BLaER1 treated with 17β-estradiol and CSF1 and Interleukin-3, amounts not matched to agents 10 nM and 100 nM (cell line): ENCODE measurements at regions not wholly inside any gene's neighbourhood (a gene's known extent, or its start where the extent isn't known, plus 50 kb on each side); places are given as distances from the start of the nearest gene placed in this dataset.
A peak's percentile ranks its signal among the peaks of the same experiment; 100 is the strongest.
"Not testable (repeated sequence)": the region's sequence is repeated elsewhere in the genome, so short reads cannot be mapped to it uniquely, and the experiment has no call there.

Experiments used
- H3K27ac ChIP-seq, 11 experiments: shearing (Covaris generic); formaldehyde crosslinking; 2 replicates each; pipeline ENCODE4 v1.8.1; 2022
- H3K27me3 ChIP-seq, 11 experiments: shearing (Covaris generic); formaldehyde crosslinking; 2 replicates each; pipeline ENCODE4 v1.8.1; 2022
- H3K36me3 ChIP-seq, 11 experiments: shearing (Covaris generic); formaldehyde crosslinking; 2 replicates each; pipeline ENCODE4 v1.8.1; 2022
- H3K4me1 ChIP-seq, 10 experiments: shearing (Covaris generic); formaldehyde crosslinking; 2 replicates each; pipeline ENCODE4 v1.8.1; 2022
- H3K4me2 ChIP-seq, 11 experiments: shearing (Covaris generic); formaldehyde crosslinking; 2 replicates each; pipeline ENCODE4 v1.8.1; 2022
- H3K4me3 ChIP-seq, 10 experiments: shearing (Covaris generic); formaldehyde crosslinking; 2 replicates each; pipeline ENCODE4 v1.8.1; 2022
- H3K9ac ChIP-seq, 11 experiments: shearing (Covaris generic); formaldehyde crosslinking; 2 replicates each; pipeline ENCODE4 v1.8.1; 2022
- H3K9me3 ChIP-seq, 11 experiments: shearing (Covaris generic); formaldehyde crosslinking; replicated peaks in 1 of 11; 2 replicates each; pipeline ENCODE4 v1.8.1; 2022
- H4K20me1 ChIP-seq, 11 experiments: shearing (Covaris generic); formaldehyde crosslinking; 2 replicates each; pipeline ENCODE4 v1.8.1; 2022
- Cebpa-rat ChIP-seq, 11 experiments: shearing (Covaris generic); IDR thresholded peaks; 2 replicates each; pipeline ENCODE4 v1.8.1; 2022

DNA sequence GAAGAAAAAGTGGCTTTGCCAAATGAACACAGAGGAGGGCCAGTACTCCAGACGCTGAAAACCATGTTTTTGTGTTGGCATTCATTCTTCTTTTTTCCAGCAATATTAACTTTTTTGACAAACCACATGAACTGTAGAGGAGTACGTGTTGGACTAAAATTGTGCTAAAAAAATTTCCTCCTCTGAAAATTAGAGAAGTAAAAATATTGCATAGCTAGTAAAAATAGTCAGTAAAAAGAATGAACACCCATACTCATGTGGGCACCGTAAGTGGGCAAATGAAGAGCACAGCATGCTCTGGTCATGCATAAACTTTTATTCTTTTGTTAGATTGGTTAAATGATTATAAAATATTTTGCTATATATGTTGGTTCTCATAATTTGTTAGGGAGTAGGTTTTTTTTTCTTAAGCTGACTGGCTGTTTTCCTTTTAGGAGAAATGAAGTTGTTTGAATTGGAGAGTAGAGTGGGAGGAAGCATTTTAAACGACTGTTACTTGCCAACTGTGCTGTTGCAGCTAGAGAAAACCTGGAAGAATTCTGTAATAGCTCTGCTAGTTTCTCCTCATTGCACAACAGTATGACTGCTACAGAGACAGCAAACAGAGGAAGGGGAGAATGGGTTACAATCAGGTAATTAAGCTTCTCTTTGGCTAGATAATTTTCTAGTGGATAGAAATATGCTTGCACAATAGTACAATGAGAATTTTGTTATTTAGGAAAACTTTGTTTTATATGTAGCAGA is 222.4 kb downstream of the KCTD12 start:
- H3K9me3 ChIP-seq, result no peaks in the 10 kb centered on the region; a peak in 1 of 22 replicates
- H3K36me3 ChIP-seq, result no peaks in the 10 kb centered on the region
- no peak overlapping the region; a peak in 1 of 22 replicates for H3K9ac ChIP-seq
- peaks cover 0 to 68% (median 3%) of the 10 kb centered on the region in 10 experiments; a peak in 8 of 20 replicates for H3K4me1 ChIP-seq
- H4K20me1 ChIP-seq, result no peaks in the 10 kb centered on the region
- H3K27ac ChIP-seq, result peak overlapping the region in 2 of 11 experiments; percentile 29 to 30; a peak in 2 of 22 replicates
- no peaks in the 10 kb centered on the region for H3K27me3 ChIP-seq
- peak overlapping the region in 1 of 10 experiments; percentile 19; a peak in 2 of 20 replicates for H3K4me3 ChIP-seq
- peak overlapping the region in 4 of 11 experiments; percentile 15 to 86 (median 66); a peak in 6 of 22 replicates for H3K4me2 ChIP-seq
- TF ChIP-seq Cebpa-rat (IDR thresholded peaks at IDR 0.05), result peak in 1 of 11 experiments; percentile 15; a peak in 1 of 22 replicates

DNA sequence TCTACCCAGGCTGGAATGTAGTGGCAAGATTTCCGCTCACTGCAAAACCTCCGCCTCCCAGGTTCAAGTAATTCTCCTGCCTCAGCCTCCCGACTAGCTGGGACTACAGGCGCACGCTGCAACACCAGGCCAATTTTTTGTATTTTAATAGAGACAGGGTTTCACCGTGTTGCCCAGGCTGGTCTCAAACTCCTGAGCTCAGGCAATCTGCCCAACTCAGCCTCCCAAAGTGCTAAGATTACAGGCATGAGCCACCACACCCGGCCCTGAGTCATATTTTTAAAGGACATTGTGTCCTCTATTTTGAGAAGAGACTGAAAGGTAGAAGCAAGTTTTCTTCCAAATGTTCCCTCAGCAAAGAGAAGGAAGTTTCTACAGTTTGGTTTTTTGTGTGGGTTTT is 227.1 kb downstream of the KCTD12 start:
- Histone ChIP-seq H3K4me2 (peak overlapping the region in 2 of 11 experiments; percentile 31 to 41; a peak in 4 of 22 replicates), H3K4me1 (peaks cover 0 to 38% (median 0%) of the 10 kb centered on the region in 10 experiments; a peak in 7 of 20 replicates)
- H4K20me1 ChIP-seq, H3K9me3 ChIP-seq, H3K27me3 ChIP-seq, H3K4me3 ChIP-seq, H3K27ac ChIP-seq, H3K36me3 ChIP-seq, H3K9ac ChIP-seq: not testable (repeated sequence)

DNA sequence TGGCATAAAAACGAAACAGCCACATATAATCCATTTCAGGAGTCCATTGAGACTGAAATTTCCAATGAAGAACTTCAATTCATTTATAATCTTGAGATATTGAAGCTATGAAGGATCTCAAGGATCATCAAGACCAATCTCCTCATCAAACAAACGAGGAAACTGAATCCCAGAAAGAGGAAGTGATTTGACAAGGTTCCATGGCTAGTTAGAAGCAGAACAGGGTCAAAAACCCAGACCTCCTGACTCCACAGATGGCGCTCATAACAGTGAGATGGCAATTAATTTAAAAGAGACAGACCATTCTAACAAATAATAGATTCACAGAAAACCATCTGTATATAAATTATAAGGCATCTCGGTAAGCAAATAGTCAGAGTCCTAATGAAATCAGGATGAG is 229.7 kb downstream of the KCTD12 start:
- Histone ChIP-seq H3K27me3 (no peaks in the 10 kb centered on the region), H3K4me3 (no peak overlapping the region), H3K4me1 (peaks cover 0 to 21% (median 0%) of the 10 kb centered on the region in 10 experiments; a peak in 5 of 20 replicates), H4K20me1 (no peaks in the 10 kb centered on the region), H3K27ac (peak overlapping the region in 2 of 11 experiments; percentile 27 to 38; a peak in 1 of 22 replicates), H3K36me3 (no peaks in the 10 kb centered on the region), H3K4me2 (0 out of 22 replicates have a peak overlapping the region, but pooled peaks of 2 of the 11 experiments have one; percentile 11 to 22), H3K9me3 (no peaks in the 10 kb centered on the region; a peak in 1 of 22 replicates), H3K9ac (no peak overlapping the region)
- TF ChIP-seq Cebpa-rat (IDR thresholded peaks at IDR 0.05), result no peak

DNA sequence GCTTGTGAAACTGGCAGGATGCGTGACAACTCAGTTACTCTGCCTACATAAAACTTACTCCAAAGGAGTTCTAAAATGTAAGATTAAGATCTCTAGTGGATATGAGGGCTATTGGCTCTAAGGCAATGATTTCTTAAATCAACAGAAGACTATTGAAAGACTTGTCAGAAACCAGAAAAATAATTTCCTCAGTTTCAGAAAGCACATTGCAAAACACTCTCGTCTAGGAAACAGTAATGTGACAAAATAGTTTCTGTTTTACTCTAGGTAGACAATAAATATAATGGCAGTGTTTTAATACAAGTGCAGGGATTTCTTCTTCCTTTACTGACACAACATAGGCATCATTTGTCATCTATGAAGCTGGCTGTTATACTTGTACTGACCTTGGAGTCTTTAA is 230.1 kb downstream of the KCTD12 start:
- Histone ChIP-seq H3K9ac (no peak overlapping the region), H3K27me3 (no peaks in the 10 kb centered on the region), H4K20me1 (no peaks in the 10 kb centered on the region), H3K4me3 (no peak overlapping the region), H3K9me3 (no peaks in the 10 kb centered on the region; a peak in 1 of 22 replicates), H3K4me2 (0 out of 22 replicates have a peak overlapping the region, but pooled peaks of 2 of the 11 experiments have one; percentile 11 to 22), H3K36me3 (no peaks in the 10 kb centered on the region), H3K27ac (peak overlapping the region in 2 of 11 experiments; percentile 27 to 38; a peak in 2 of 22 replicates), H3K4me1 (peaks cover 0 to 21% (median 0%) of the 10 kb centered on the region in 10 experiments; a peak in 5 of 20 replicates)
- no peak for TF ChIP-seq Cebpa-rat (IDR thresholded peaks at IDR 0.05)

DNA sequence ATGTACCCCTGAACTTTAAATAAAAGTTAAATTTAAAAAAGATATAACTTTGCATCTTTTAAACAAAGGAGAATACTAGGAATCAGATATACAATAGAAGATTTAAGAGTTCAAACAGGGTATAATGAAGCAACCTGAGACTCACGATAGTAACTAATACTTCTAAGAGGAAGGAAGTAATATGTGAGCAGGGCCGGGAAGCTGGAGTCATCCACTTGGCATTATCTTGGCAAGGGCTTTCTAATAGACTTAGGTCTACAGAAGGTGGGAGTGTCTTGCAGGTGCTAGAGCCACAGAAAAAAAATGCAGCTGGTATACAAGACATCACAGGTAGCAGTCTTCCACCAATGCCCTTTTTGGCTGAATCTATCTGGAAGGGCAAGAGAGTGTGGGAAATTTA is 231.9 kb downstream of the KCTD12 start:
- no peak overlapping the region for H3K9ac ChIP-seq
- no peaks in the 10 kb centered on the region for H3K9me3 ChIP-seq
- no peak for TF ChIP-seq Cebpa-rat (IDR thresholded peaks at IDR 0.05)
- H3K27ac ChIP-seq, result no peak overlapping the region
- H3K4me3 ChIP-seq, result no peak overlapping the region
- H4K20me1 ChIP-seq, result no peaks in the 10 kb centered on the region
- H3K27me3 ChIP-seq, result no peaks in the 10 kb centered on the region
- H3K4me2 ChIP-seq, result no peak overlapping the region
- no peaks in the 10 kb centered on the region for H3K36me3 ChIP-seq
- H3K4me1 ChIP-seq, result peaks cover 0 to 19% (median 0%) of the 10 kb centered on the region in 10 experiments; a peak in 5 of 20 replicates

DNA sequence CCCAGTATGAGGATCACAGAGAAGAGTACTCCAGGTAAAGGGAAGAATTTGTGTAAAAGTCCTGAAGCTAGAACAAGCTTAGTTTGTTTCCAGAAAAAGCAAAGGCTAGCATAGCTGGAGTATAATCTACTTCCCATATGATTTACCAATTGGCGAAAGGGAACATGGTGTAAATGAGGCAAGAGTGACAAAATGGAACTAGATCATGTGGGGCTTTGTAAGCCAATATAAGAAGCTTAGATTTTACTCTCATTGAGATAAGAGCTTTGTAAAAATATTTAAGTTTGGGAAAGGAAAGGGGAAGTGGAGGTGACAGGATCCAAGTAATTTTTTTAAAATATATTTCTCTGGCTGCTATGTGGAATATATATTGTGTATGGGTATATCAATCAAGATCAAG is 234.9 kb downstream of the KCTD12 start:
- no peaks in the 10 kb centered on the region for H4K20me1 ChIP-seq
- no peak overlapping the region for H3K27ac ChIP-seq
- no peaks in the 10 kb centered on the region for H3K36me3 ChIP-seq
- no peak for TF ChIP-seq Cebpa-rat (IDR thresholded peaks at IDR 0.05)
- H3K9ac ChIP-seq, result no peak overlapping the region
- H3K4me1 ChIP-seq, result peaks cover 0 to 9% (median 0%) of the 10 kb centered on the region in 10 experiments; a peak in 4 of 20 replicates
- H3K9me3 ChIP-seq, result no peaks in the 10 kb centered on the region
- no peaks in the 10 kb centered on the region for H3K27me3 ChIP-seq
- no peak overlapping the region for H3K4me2 ChIP-seq
- H3K4me3 ChIP-seq, result no peak overlapping the region

DNA sequence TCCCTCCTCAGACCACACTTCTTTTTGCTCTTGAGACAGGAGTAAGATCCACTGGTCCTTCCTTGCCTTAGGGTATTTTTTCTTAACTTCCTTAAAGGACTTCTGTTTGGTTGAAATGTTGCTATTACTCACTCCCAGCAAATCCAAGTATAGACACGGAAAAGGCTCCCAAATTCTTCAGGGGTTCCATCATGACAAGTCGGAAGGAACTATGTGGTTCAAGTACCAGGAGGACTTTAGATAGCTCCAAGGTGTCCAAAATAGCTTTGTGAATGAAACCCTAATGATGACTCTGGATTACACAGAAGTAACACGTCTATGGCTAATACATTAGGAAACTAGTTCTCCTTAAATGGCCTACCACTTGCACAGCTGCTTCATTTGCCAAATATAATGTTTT is 238.7 kb downstream of the KCTD12 start:
- Histone ChIP-seq H3K36me3 (no peaks in the 10 kb centered on the region), H3K4me1 (no peaks in the 10 kb centered on the region), H3K27me3 (no peaks in the 10 kb centered on the region), H3K4me3 (no peak overlapping the region), H3K9ac (no peak overlapping the region), H4K20me1 (no peaks in the 10 kb centered on the region), H3K27ac (no peak overlapping the region), H3K9me3 (no peaks in the 10 kb centered on the region), H3K4me2 (no peak overlapping the region)
- no peak for TF ChIP-seq Cebpa-rat (IDR thresholded peaks at IDR 0.05)

DNA sequence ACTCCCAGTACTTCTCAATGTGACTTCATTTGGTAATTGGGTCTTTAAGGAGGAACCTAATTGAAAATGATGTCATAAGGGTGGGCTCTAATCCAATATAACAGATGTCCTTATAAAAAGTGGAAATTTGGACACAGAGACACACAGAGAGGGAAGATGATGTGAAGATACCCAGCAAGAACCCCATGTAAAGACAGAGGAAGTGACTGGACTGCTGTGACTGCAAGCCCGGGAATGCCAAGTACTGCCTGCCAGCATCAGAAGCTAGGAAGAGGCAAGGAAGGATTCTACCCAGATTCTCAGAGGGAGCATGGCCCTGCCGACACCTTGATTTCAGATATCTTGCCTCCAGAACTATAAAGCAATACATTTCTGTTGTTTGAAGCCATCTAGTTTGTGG is 239.3 kb downstream of the KCTD12 start:
- Histone ChIP-seq H3K27ac (no peak overlapping the region), H3K27me3 (no peaks in the 10 kb centered on the region), H3K9ac (no peak overlapping the region), H3K9me3 (no peaks in the 10 kb centered on the region), H3K4me2 (no peak overlapping the region), H3K4me1 (no peaks in the 10 kb centered on the region), H4K20me1 (no peaks in the 10 kb centered on the region), H3K4me3 (no peak overlapping the region), H3K36me3 (no peaks in the 10 kb centered on the region)
- TF ChIP-seq Cebpa-rat (IDR thresholded peaks at IDR 0.05), result no peak

DNA sequence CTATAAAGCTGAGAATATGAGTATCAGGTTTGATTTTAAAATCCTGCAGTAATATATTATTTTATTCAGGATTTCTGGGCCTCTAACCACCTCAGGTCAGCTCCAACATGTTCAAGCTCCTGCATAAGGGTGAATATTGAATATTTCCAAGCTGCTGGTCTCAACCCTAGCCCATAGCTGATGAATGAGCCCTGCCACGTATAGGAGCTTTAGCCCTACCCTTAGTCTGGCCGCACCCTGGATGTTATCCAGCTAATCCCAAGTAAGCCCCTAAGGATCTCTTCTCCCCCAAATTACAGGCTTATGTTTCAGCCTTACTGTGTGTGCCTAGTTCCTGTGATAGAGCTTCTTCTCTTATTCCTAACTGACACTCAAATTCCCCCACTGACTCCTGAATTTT is 240.6 kb downstream of the KCTD12 start:
- H4K20me1 ChIP-seq, result no peaks in the 10 kb centered on the region
- H3K27ac ChIP-seq, result no peak overlapping the region
- no peaks in the 10 kb centered on the region for H3K27me3 ChIP-seq
- H3K4me1 ChIP-seq, result no peaks in the 10 kb centered on the region
- H3K4me2 ChIP-seq, result no peak overlapping the region
- no peaks in the 10 kb centered on the region for H3K9me3 ChIP-seq
- H3K36me3 ChIP-seq, result no peaks in the 10 kb centered on the region
- TF ChIP-seq Cebpa-rat (IDR thresholded peaks at IDR 0.05), result no peak
- no peak overlapping the region for H3K9ac ChIP-seq
- H3K4me3 ChIP-seq, result no peak overlapping the region

DNA sequence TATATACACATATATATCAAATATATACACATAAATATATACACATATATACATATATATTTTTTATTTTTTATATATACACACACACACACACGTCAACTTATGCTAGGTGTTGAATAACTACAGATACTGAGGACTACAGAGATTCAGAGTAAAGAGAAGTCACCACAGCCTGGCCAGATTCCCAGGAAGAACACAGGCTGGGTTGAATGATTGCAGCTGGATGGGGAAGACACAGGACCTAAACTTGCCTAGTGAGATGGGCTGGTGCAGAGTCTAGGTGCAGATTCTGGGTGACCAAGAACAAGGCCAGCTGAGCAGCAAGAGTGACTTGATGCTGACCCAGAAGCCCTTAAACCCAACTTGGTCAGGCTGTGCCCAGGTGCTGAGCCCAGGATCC is 241.3 kb downstream of the KCTD12 start:
- Histone ChIP-seq H3K4me2 (no peak overlapping the region), H3K9me3 (no peaks in the 10 kb centered on the region), H3K4me3 (no peak overlapping the region), H3K27ac (no peak overlapping the region), H3K9ac (no peak overlapping the region), H3K36me3 (no peaks in the 10 kb centered on the region), H4K20me1 (no peaks in the 10 kb centered on the region), H3K4me1 (no peaks in the 10 kb centered on the region), H3K27me3 (no peaks in the 10 kb centered on the region)
- no peak for TF ChIP-seq Cebpa-rat (IDR thresholded peaks at IDR 0.05)
